GM12892 (cell line): ENCODE measurements at regions not wholly inside any gene's neighbourhood (a gene's known extent, or its start where the extent isn't known, plus 50 kb on each side); places are given as distances from the start of the nearest gene placed in this dataset.

Experiments
- POLR2A ChIP-seq: IDR thresholded peaks from 2 replicates; pipeline ENCODE4 v1.6.1; 2011; ENCODE audit warnings: low read depth, low read length, control low read depth
- POLR2AphosphoS5 ChIP-seq: IDR thresholded peaks from 2 replicates; pipeline ENCODE4 v1.6.1; 2011; ENCODE audit warnings: low read depth, low read length, control low read depth
- TAF1 ChIP-seq: IDR thresholded peaks from 2 replicates; pipeline ENCODE4 v1.6.1; 2011; ENCODE audit warnings: low read depth, mild to moderate bottlenecking, control low read depth, low read length, borderline replicate concordance

GRCh38 chr17:13162361-13162760 is 144.5 kb upstream of the ELAC2 start:
- TF ChIP-seq POLR2A: no peak
- TF ChIP-seq POLR2AphosphoS5: no peak
- no peak for TF ChIP-seq TAF1
